ENCODE measurements at regions not wholly inside any gene's neighbourhood (a gene's known extent, or its start where the extent isn't known, plus 50 kb on each side); places are given as distances from the start of the nearest gene placed in this dataset.

DNA sequence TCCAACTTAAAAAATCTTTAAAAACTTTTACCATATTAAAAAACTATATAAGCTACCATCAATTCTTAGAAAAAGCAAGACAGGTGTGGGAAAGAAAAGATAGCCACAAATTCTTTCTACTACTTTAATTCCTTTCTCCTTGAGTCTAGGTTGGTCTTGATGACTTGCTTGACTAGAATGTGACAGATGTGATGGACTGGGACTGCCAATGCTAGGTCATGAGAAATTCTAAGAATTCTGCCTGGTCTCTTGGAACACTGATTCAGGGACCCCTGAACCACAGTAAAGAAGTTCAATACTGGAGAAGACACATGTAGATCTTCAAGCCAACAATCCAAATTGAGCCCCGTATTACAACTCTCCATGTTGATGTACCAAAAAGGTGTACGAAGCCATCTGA lies 326.6 kb upstream of the B3GALT2 start:
- no peak for DNase-seq

DNA sequence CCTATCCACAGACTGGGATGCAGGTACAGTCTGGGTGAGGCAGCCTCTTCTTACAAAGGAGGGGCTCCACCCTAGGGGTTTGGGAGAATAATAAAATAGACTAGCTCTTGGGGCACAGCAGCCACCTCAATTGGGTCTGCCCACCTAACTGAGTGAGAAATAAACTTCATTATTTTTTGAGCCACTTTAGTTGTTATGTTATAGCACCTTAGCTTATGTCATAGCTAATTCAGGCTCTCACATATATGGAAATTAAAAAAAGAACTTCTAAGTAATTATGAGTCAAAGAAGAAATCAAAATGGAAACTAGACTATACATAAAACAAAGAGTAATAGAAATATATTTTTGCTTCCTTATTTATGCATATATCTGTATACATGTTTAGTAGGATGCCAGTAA lies 318.5 kb upstream of the B3GALT2 start:
- no peak for DNase-seq

- no peak for DNase-seq
These were observed 311.8 kb upstream of the B3GALT2 start for GRCh38 chr1:193498088-193498655.

GRCh38 chr1:193494368-193494767 lies 308.0 kb upstream of the B3GALT2 start:
- no peak for DNase-seq

DNA sequence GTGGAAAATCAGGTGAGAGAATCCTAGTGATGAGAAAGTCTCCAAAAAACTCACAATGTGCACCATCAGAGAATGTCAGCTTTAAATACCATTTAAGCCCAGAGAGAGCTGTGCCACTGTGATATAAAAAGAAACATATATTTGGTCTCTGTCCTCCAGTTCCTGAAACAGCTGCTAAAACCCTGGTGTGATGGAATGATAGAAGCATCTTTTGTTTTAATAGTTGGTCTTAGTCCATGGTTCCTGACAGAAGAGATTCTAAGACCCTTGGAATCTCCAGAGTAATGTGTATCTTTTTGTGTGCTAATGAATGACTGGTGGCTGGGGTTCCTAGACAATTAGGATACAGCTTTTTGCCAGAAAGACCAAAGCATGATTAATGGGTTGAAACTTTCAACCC lies 302.8 kb upstream of the B3GALT2 start:
- DNase-seq: no peak

GRCh38 chr1:193487722-193488121 lies 301.3 kb upstream of the B3GALT2 start:
- DNase-seq: no peak

GRCh38 chr1:193486671-193487229 lies 300.3 kb upstream of the B3GALT2 start:
- DNase-seq: no peak

DNA sequence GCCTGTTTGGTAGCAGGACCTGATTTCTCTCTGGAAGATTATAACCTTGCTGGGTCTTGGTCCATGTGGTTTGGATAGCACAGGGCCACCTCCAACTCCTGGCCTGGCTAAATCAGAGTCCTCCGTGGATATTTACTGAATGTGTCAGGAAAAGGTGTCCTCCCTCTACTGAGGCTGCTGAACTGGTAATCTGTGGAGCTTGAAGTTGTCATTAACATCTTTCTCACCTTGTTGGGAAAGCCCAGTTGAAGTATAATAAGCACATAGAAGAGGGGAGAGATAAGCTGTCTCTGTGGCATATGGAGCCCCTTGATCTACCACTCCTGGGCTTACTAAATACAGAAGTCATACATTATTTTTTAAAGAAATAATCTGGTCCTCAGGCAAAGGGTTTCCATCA lies 294.3 kb upstream of the B3GALT2 start:
- no peak for DNase-seq

DNA sequence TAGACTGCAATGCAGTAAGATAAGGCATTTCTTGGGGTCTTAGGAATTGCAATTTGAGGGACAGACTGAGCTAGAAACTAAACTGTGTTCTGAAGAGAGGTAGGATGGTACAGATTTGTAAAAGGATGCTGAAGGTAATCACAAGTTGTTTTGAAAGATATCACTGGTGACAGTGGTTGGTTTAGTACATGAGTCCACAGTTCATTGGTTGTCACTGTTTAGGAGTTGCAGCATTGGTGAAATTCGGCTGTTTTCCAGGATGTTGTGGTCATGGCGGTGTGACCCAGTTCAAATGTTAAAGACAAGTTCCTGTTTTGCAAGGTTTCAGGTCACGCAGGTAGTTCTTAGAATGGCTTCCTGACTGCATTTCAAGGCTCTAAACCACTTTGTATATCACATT lies 292.8 kb upstream of the B3GALT2 start:
- no peak for DNase-seq

GRCh38 chr1:193476748-193477147 lies 290.3 kb upstream of the B3GALT2 start:
- no peak for DNase-seq

DNA sequence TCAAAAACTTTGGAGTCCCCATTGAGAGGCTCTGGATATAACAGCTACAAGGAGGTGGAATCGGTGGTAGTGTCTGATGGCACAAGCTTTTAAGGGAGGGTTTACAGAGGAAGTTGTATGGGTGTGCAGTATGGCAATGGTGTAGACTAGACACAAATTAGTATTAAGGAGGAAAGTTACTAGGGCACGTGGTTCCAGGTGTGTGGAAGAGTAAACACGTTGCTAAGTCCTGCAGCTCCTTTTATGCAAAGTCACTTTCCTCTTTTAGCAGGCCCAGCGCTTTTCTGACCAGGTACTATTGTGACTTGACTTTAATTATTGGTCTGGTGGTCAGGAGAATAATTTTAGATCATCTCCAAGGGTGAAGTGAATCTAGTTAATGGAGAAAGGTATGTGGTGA lies 287.5 kb upstream of the B3GALT2 start:
- no peak for DNase-seq

GRCh38 chr1:193472838-193473398 lies 286.5 kb upstream of the B3GALT2 start:
- no peak for DNase-seq

GRCh38 chr1:193472430-193472829 lies 286.0 kb upstream of the B3GALT2 start:
- DNase-seq: no peak

- no peak for DNase-seq
These were observed 285.6 kb upstream of the B3GALT2 start for GRCh38 chr1:193471981-193472380.

DNA sequence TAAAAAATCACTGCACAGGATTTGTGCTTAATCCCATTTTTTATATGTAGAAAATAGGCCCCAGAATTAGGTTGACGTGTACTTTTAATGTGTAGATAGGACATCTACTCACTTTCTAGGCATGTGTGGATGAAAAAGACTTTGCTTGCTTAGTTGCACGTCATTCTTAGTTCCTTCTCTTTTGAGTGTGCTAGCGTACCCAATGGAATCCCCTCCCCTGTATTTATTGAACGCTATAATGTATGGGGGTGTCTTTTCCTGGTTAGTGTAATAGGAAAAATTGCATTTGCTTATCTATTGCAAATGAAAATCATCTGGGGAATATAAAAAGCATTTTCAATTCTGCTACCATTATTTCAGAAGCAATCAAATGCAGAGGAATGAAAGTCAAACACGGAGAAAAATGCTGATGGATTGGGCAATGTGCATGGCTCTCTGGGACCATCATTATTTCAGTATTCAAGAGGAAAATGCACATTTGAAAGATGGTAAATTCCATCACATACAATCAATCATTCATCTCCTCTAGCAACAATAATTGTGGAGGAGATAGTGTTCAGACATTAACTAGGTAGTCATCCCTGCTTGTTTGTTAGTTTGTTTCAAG lies 277.0 kb upstream of the B3GALT2 start:
- DNase-seq: no peak

- peak; percentile 33 for DNase-seq
These were observed 276.4 kb upstream of the B3GALT2 start for GRCh38 chr1:193462629-193463320.

DNA sequence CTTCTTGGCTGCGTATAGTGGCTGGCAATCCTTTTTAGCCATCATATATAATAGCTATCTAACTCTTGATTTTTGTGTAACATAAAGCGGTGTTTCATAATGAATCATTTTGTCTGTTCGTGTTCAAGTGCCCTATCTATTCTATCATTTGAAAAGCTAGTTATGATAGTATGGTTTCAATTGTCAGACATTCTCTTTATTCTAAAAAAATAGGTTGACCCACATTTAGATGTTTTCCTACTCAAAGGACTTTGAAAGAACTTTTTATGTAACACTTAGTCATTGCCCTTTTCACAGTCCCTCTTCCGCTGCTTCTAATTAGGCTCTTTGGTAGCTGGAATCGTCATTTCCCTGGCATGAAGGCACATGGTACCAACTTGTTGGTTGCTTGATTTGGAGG lies 272.2 kb upstream of the B3GALT2 start:
- DNase-seq: no peak

- DNase-seq: no peak
These were observed 271.3 kb upstream of the B3GALT2 start for GRCh38 chr1:193457676-193458075.

- DNase-seq: no peak
These were observed 270.4 kb upstream of the B3GALT2 start for GRCh38 chr1:193456811-193457280.

DNA sequence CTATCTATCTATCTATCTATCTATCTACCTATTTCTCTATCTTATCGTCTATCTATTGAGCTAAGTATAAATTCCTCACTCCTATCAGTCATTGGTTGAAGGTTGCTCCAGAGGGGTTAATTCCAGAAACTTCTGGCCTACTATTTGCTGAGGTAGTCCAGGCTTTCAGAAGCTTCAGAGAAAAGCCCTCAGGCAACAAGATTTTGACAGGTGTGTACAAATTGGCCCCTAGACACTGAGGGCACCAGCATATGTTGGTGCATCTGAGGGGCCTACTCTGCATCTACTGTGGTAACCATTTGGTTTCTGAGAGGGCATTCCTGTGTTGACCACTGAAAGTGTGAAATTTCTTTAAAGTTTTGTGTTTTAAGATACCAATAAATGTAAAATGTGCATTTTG lies 265.2 kb upstream of the B3GALT2 start:
- no peak for DNase-seq

DNA sequence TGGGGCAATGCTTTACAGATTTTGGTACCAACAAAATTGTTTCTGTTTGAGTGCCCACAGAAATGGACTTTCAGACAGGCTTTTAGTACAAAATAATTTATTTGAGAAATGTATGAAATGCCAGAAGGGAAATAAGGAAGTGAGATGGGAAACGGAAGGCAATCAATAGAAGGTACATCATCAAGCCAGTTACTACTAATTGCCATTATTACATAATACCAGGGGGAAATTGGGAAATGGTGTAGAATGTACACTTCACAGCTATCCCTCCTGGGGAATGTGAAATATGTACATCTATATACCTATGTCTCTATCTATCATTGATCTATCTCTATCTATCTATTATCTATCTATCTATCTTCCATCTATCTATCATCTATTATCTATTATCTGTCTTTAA lies 264.6 kb upstream of the B3GALT2 start:
- DNase-seq: no peak

DNA sequence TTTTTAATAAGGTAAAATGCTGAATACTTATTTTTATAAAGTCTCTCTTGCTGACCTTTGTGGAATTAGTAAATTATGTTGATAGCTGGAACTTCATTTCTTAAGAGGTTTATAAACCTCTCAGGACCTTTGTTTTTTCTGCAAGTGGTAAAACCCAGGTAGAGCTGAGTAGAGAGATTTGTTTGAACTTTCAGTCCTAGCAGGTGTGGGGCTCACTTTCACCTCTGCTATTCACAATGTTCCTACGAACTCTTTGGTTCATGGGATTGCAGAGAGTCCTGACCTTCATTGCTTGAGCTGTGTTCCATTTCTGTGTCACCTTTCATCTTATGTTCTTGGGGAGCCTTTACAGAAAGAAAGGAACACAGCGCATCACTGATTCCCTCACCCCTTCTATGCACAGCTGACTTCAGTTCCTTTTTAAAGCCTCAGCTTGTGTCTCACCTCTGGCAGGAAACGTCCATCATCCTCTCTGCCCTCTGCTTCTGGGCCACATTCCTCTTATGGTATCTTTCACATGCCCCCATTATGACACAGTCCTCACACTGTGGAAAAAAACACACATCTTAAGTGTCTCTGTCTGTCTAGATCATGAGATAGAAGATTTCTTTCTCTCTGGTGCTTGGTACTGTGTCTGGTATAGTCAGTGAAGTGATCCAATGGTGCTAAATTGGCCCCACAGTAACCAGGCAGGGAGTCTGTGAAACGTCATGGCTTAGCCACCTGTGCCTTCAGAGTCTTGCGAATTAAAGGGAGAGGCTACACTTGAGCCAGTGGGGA lies 262.5 kb upstream of the B3GALT2 start:
- no peak for DNase-seq

DNA sequence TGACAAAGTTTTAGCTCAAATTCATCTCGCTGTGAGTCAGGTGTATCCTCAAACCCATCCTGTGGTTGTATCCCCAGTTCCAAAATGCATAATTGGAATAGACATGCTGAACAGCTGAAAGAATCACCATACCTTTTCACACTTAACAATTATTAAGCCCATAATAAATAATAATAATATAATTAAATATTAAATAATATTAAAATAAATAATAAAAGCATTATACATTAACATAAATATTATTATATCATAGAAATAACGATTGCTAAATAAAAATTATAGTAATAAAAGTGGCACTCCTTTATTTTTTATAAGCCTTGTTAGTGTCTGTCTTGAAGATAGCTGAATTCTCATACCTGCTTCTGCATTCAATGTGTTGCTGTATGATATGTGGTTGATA lies 257.5 kb upstream of the B3GALT2 start:
- DNase-seq: no peak
